Testis (tissue), 2 donors: ENCODE measurements at regions not wholly inside any gene's neighbourhood (a gene's known extent, or its start where the extent isn't known, plus 50 kb on each side); places are given as distances from the start of the nearest gene placed in this dataset.

Experiments
- DNase-seq: peaks from one replicate; pipeline ENCODE4 v3.0.0-alpha.2; 2019
- H3K27ac ChIP-seq, 2 donors: fragments of 200-600 bp; sonication (generic); one replicate each; pipeline ENCODE4 v1.5.1; 2019
- H3K27me3 ChIP-seq: fragments of 200-600 bp; sonication (generic); one replicate; pipeline ENCODE4 v1.5.1; 2019
- H3K36me3 ChIP-seq: fragments of 200-600 bp; sonication (generic); one replicate; pipeline ENCODE4 v1.5.1; 2017; ENCODE audit warnings: low read depth; ENCODE audit errors: missing control alignments
- H3K4me1 ChIP-seq: fragments of 200-600 bp; sonication (generic); one replicate; pipeline ENCODE4 v1.5.1; 2019
- H3K4me3 ChIP-seq, 2 donors: fragments of 200-600 bp; sonication (generic); one replicate each; pipeline ENCODE4 v1.5.1; 2017 to 2019
- H3K9me3 ChIP-seq: fragments of 200-600 bp; sonication (generic); one replicate; pipeline ENCODE4 v1.5.1; 2017
- POLR2A ChIP-seq: fragments of 450-650 bp; IDR thresholded peaks from one replicate; pipeline ENCODE4 v1.6.1; 2017; ENCODE audit warnings: antibody characterized with exemption, mild to moderate bottlenecking, moderate library complexity
- WGBS, 2 donors: methylation state at CpG; one replicate each; pipeline ENCODE4 v1.1.5; 2018; 5-methylcytosine and 5-hydroxymethylcytosine counted together
- intact Hi-C: fragments of 100-400 bp; cut with DNase I; formaldehyde crosslinking; loops from one replicate; pipeline ENCODE4 v1.15.1; 2023; ENCODE audit warnings: low total_unique reads
- TF ChIP-seq, protein P1 (sequence below), 3 experiments: fragments of 450-650 bp in 2 of 3; fragments of 200-600 bp in 1 of 3; sonication (generic) in 1 of 3; IDR thresholded peaks; one replicate each; pipeline ENCODE4 v1.5.1; 2016 to 2019; ENCODE audit warnings: antibody characterized with exemption in 3 of 3, mild to moderate bottlenecking in 2 of 3, moderate library complexity in 1 of 3

DNA sequence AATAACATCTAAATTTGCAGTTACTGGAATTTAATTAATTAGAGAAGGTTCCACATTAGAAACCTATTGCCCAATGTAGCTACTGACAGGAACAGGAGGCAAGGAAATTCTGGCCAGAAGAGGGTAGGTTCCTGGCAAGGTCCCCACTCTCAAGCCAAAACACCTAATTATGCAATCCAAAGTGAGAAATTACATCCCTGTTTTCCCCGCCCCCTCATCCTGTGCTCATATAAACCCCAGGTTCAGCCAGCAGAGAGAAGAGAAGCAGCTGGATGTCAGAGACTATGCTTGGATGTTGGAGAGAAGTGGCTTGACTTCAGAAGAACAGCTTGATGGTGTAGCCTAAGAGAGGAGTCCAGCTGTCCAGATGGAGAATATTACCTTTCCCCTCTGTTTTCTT lies 951.3 kb upstream of the PRR20A start:
- no peak for DNase-seq
- Histone ChIP-seq H3K4me3 (no peak overlapping the region), H3K27me3 (no peaks in the 10 kb centered on the region), H3K4me1 (no peaks in the 10 kb centered on the region), H3K36me3 (no peaks in the 10 kb centered on the region), H3K27ac (no peak overlapping the region), H3K9me3 (no peaks in the 10 kb centered on the region)
- TF ChIP-seq, protein P1, sequence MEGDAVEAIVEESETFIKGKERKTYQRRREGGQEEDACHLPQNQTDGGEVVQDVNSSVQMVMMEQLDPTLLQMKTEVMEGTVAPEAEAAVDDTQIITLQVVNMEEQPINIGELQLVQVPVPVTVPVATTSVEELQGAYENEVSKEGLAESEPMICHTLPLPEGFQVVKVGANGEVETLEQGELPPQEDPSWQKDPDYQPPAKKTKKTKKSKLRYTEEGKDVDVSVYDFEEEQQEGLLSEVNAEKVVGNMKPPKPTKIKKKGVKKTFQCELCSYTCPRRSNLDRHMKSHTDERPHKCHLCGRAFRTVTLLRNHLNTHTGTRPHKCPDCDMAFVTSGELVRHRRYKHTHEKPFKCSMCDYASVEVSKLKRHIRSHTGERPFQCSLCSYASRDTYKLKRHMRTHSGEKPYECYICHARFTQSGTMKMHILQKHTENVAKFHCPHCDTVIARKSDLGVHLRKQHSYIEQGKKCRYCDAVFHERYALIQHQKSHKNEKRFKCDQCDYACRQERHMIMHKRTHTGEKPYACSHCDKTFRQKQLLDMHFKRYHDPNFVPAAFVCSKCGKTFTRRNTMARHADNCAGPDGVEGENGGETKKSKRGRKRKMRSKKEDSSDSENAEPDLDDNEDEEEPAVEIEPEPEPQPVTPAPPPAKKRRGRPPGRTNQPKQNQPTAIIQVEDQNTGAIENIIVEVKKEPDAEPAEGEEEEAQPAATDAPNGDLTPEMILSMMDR (IDR thresholded peaks at IDR 0.05) = no peak
- TF ChIP-seq POLR2A = no peak
- intact Hi-C loops = no loop called here
- 43 to 76% methylated on average over 1 of the region's 1 CpG for WGBS, 2 donors

DNA sequence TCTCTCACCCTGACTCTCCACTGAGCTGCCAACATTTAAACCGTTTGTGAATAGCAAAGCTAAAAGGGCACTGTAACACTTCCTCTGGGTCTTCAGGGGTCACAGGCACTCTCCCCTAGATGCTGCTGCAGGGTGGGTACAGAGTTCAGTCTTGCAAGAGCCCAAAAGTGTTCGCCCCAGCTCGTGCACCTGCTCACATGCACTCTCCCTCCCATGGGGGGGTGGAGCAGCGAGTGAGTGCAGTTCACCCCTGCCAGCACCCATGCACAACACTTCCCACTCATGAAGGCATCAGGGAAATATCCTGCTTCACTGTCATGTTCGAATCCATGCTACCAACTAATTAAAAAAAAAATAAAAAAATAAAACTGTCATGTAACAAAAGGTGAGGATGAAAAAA lies 950.7 kb upstream of the PRR20A start:
- no peak overlapping the region for H3K4me3 ChIP-seq
- intact Hi-C loops = no loop called here
- 71 to 86% methylated on average over 5 of the region's 5 CpGs for WGBS, 2 donors
- no peaks in the 10 kb centered on the region for H3K36me3 ChIP-seq
- no peak for DNase-seq
- TF ChIP-seq POLR2A = no peak
- TF ChIP-seq, protein P1 (IDR thresholded peaks at IDR 0.05) = no peak
- no peak overlapping the region for H3K27ac ChIP-seq
- no peaks in the 10 kb centered on the region for H3K27me3 ChIP-seq
- no peaks in the 10 kb centered on the region for H3K9me3 ChIP-seq
- H3K4me1 ChIP-seq = no peaks in the 10 kb centered on the region

DNA sequence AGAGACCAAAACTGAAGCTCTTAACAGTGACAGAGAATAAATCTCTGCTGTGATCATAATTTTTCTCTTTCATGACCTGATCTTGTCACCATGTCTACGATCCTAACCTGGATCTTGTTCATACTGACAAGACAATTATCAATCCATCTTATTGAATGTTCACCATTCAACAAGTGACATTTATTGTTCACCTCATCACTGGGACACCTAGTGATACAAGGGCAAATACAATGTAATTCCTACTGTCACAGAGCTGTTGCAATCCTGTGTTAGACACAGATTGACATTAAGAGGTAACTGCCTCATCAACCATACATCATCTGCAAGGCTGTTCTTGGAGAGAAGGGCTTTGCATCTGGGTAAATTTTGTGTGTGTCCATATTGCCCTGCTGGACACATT lies 942.4 kb upstream of the PRR20A start:
- no peak overlapping the region for H3K27ac ChIP-seq
- no peaks in the 10 kb centered on the region for H3K36me3 ChIP-seq
- DNase-seq = no peak
- 72 to 76% methylated on average over 1 of the region's 1 CpG for WGBS, 2 donors
- no peak overlapping the region for H3K4me3 ChIP-seq
- H3K4me1 ChIP-seq = no peaks in the 10 kb centered on the region
- intact Hi-C loops = no loop called here
- no peaks in the 10 kb centered on the region for H3K27me3 ChIP-seq
- H3K9me3 ChIP-seq = no peaks in the 10 kb centered on the region
- TF ChIP-seq, protein P1 (IDR thresholded peaks at IDR 0.05) = no peak
- TF ChIP-seq POLR2A = no peak

DNA sequence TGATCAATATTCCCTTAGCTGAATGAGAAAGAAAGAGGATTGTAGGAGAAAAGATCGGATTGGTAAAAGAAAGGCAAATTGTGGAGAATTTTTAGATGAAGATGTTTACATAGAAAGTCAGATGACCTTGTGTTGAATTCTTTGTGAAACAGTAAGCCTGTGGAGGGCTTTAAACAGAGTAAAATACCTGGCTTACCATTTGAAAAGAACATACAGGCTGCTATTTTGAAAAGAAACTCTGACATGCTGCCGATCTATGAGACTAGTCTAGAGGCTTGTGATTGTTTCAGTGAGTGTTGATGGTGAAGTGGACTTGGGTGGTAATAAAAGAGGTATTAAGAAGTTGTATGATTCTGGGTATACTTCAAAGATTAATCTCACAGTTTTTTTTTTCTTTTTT lies 938.9 kb upstream of the PRR20A start:
- no peak for DNase-seq
- Histone ChIP-seq H3K9me3 (no peaks in the 10 kb centered on the region), H3K4me3 (no peak overlapping the region), H3K27me3 (no peaks in the 10 kb centered on the region), H3K27ac (no peak overlapping the region), H3K4me1 (no peaks in the 10 kb centered on the region), H3K36me3 (no peaks in the 10 kb centered on the region)
- 63 to 67% methylated on average over 2 of the region's 2 CpGs for WGBS, 2 donors
- no peak for TF ChIP-seq POLR2A
- TF ChIP-seq, protein P1 (IDR thresholded peaks at IDR 0.05) = no peak
- intact Hi-C loops = no loop called here

DNA sequence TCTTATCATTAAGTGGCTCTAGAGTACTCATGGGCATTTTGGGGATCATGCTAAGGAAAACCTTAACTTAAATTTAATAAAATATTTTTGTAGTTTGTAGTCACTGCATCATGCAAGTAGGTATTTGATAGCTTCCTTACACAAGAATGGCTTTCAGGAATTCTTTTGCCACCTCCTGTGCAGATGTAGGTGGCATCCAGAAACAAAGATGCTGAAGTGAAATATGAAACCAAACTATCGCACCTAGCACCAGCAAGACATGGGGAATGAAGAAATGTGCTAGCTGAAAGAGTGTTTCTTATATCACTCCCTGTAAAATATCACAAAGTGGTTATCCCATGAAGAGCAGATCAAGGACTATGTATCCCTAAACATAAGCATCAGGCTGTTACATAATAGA lies 924.5 kb upstream of the PRR20A start:
- DNase-seq = no peak
- H3K27me3 ChIP-seq = no peaks in the 10 kb centered on the region
- H3K4me1 ChIP-seq = no peaks in the 10 kb centered on the region
- H3K36me3 ChIP-seq = no peaks in the 10 kb centered on the region
- H3K9me3 ChIP-seq = no peaks in the 10 kb centered on the region
- WGBS, 2 donors = 83 to 93% methylated on average over 1 of the region's 1 CpG
- H3K27ac ChIP-seq = no peak overlapping the region
- H3K4me3 ChIP-seq = no peak overlapping the region
- intact Hi-C loops = no loop called here
- no peak for TF ChIP-seq POLR2A
- TF ChIP-seq, protein P1 (IDR thresholded peaks at IDR 0.05) = no peak
